MM.1S (cell line): ENCODE measurements at regions not wholly inside any gene's neighbourhood (a gene's known extent, or its start where the extent isn't known, plus 50 kb on each side); places are given as distances from the start of the nearest gene placed in this dataset.

Experiments used
- DNase-seq: peaks from one replicate; pipeline ENCODE4 v3.0.0-alpha.2; 2015
- H2AFZ ChIP-seq: fragments of 300-600 bp; sonication (generic); 2 replicates; pipeline ENCODE4 v1.6.0; 2016; ENCODE audit warnings: antibody characterized with exemption, low read length
- H3F3A ChIP-seq: fragments of 300-600 bp; sonication (generic); 2 replicates; pipeline ENCODE4 v1.6.1; 2016; ENCODE audit warnings: mild to moderate bottlenecking, antibody characterized with exemption, low read length, moderate library complexity, mixed read lengths; ENCODE audit not compliant: insufficient read depth
- H3K27ac ChIP-seq: fragments of 300-600 bp; sonication (generic); 2 replicates; pipeline ENCODE4 v1.5.1; 2016; ENCODE audit warnings: mild to moderate bottlenecking, low read length
- H3K27me3 ChIP-seq: fragments of 300-600 bp; sonication (generic); replicated peaks from 2 replicates; pipeline ENCODE4 v1.6.0; 2016; ENCODE audit warnings: low read length; ENCODE audit not compliant: insufficient read depth
- H3K36me3 ChIP-seq: fragments of 300-600 bp; sonication (generic); replicated peaks from 2 replicates; pipeline ENCODE4 v1.6.1; 2016; ENCODE audit warnings: mild to moderate bottlenecking, low read length, mixed read lengths; ENCODE audit not compliant: insufficient read depth
- H3K4me1 ChIP-seq: fragments of 300-600 bp; sonication (generic); 2 replicates; pipeline ENCODE4 v1.6.1; 2016; ENCODE audit warnings: low read length, mixed read lengths
- H3K4me2 ChIP-seq: fragments of 300-600 bp; sonication (generic); 2 replicates; pipeline ENCODE4 v1.6.0; 2016; ENCODE audit warnings: low read depth, low read length
- H3K4me3 ChIP-seq: fragments of 300-600 bp; sonication (generic); 2 replicates; pipeline ENCODE4 v1.5.1; 2016; ENCODE audit warnings: low read length, mixed read lengths
- H3K79me2 ChIP-seq: fragments of 300-600 bp; sonication (generic); 2 replicates; pipeline ENCODE4 v1.6.1; 2016; ENCODE audit warnings: mixed run types, low read length, mixed read lengths
- H3K9ac ChIP-seq: fragments of 300-600 bp; sonication (generic); 2 replicates; pipeline ENCODE4 v1.6.1; 2016; ENCODE audit warnings: low read length, mixed read lengths
- H3K9me2 ChIP-seq: fragments of 300-600 bp; sonication (generic); replicated peaks from 2 replicates; pipeline ENCODE4 v1.6.1; 2016; ENCODE audit warnings: mild to moderate bottlenecking, low read length, mixed read lengths; ENCODE audit not compliant: insufficient read depth
- H3K9me3 ChIP-seq: fragments of 300-600 bp; sonication (generic); replicated peaks from 2 replicates; pipeline ENCODE4 v1.6.1; 2016; ENCODE audit warnings: mild to moderate bottlenecking, low read length, mixed read lengths; ENCODE audit not compliant: insufficient read depth
- H4K20me1 ChIP-seq: fragments of 300-600 bp; sonication (generic); 2 replicates; pipeline ENCODE4 v1.6.1; 2016; ENCODE audit warnings: mild to moderate bottlenecking, low read length, moderate library complexity, mixed read lengths; ENCODE audit not compliant: insufficient read depth
- EZH2 ChIP-seq: fragments of 300-600 bp; sonication (generic); optimal IDR thresholded peaks from 2 replicates; pipeline ENCODE3; 2017; ENCODE audit warnings: low read depth, mild to moderate bottlenecking, antibody characterized with exemption, low read length, mixed read lengths
- EZH2phosphoT487 ChIP-seq: fragments of 300-600 bp; sonication (generic); IDR thresholded peaks from 2 replicates; pipeline ENCODE4 v1.6.1; 2018; ENCODE audit warnings: antibody characterized with exemption, low read length
- TF ChIP-seq, protein P1 (sequence below): fragments of 300-600 bp; sonication (generic); IDR thresholded peaks from 2 replicates; pipeline ENCODE4 v1.5.1; 2016; ENCODE audit warnings: antibody characterized with exemption, low read length, mixed read lengths

DNA sequence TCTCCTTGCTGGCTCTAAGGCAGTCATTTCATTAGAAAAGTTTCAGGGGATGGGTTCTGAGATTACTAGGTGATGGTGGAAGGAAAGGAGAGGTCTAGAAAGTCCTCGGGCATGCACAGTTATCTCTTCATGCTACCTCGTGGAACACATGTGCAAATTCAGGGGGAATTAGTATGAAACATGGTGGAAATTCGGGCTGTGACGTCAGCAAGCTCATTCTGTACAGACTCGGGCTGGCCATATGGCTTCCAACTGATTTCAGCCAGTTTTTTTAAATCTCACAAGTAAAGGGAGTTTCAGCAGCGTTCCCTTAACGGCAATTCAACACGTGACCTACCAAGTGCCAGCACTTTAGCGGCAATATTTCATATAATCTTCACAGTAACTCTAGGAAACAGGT lies 251.1 kb downstream of the TBL1XR1 start:
- Histone ChIP-seq H3K9ac (no peak overlapping the region), H3K36me3 (no peaks in the 10 kb centered on the region), H3K79me2 (no peaks in the 10 kb centered on the region), H4K20me1 (no peaks in the 10 kb centered on the region), H3K9me2 (no peaks in the 10 kb centered on the region), H3K9me3 (no peaks in the 10 kb centered on the region), H3K27me3 (no peaks in the 10 kb centered on the region), H3F3A (no peaks in the 10 kb centered on the region), H2AFZ (no peak overlapping the region), H3K4me3 (no peak overlapping the region), H3K4me1 (no peaks in the 10 kb centered on the region), H3K4me2 (no peak overlapping the region), H3K27ac (no peak overlapping the region)
- no peak for TF ChIP-seq EZH2phosphoT487
- TF ChIP-seq, protein P1, sequence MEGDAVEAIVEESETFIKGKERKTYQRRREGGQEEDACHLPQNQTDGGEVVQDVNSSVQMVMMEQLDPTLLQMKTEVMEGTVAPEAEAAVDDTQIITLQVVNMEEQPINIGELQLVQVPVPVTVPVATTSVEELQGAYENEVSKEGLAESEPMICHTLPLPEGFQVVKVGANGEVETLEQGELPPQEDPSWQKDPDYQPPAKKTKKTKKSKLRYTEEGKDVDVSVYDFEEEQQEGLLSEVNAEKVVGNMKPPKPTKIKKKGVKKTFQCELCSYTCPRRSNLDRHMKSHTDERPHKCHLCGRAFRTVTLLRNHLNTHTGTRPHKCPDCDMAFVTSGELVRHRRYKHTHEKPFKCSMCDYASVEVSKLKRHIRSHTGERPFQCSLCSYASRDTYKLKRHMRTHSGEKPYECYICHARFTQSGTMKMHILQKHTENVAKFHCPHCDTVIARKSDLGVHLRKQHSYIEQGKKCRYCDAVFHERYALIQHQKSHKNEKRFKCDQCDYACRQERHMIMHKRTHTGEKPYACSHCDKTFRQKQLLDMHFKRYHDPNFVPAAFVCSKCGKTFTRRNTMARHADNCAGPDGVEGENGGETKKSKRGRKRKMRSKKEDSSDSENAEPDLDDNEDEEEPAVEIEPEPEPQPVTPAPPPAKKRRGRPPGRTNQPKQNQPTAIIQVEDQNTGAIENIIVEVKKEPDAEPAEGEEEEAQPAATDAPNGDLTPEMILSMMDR = no peak
- TF ChIP-seq EZH2 = no peak
- DNase-seq = no peak

DNA sequence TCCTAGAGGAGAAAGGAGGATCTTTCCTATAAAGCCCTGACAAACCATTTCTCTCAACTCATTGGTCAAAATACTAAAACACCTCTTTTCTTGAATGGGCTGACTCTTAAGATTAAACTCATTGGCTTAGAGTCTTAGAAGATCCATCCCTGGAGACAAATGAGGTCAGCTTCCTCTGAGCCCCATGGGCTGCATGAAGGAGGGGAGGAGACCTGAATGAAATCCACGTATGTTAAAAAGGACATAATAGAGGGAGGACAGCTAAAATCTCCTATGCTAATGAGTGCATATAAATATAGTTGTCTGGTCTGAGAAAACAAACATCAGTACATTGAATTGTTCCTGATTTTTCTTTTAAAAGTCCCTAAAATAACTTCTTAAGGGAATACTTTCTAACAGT lies 255.0 kb downstream of the TBL1XR1 start:
- no peaks in the 10 kb centered on the region for H3K9me2 ChIP-seq
- no peak overlapping the region for H2AFZ ChIP-seq
- H3K4me2 ChIP-seq = no peak overlapping the region
- H3K9ac ChIP-seq = no peak overlapping the region
- no peak for DNase-seq
- H3K4me3 ChIP-seq = no peak overlapping the region
- TF ChIP-seq, protein P1 = no peak
- TF ChIP-seq EZH2 (no peak), EZH2phosphoT487 (no peak)
- H3K27me3 ChIP-seq = no peaks in the 10 kb centered on the region
- H4K20me1 ChIP-seq = no peaks in the 10 kb centered on the region
- H3K27ac ChIP-seq = no peak overlapping the region
- H3K79me2 ChIP-seq = no peaks in the 10 kb centered on the region
- H3K9me3 ChIP-seq = no peaks in the 10 kb centered on the region
- H3K36me3 ChIP-seq = no peaks in the 10 kb centered on the region
- no peaks in the 10 kb centered on the region for H3K4me1 ChIP-seq
- H3F3A ChIP-seq = no peaks in the 10 kb centered on the region

DNA sequence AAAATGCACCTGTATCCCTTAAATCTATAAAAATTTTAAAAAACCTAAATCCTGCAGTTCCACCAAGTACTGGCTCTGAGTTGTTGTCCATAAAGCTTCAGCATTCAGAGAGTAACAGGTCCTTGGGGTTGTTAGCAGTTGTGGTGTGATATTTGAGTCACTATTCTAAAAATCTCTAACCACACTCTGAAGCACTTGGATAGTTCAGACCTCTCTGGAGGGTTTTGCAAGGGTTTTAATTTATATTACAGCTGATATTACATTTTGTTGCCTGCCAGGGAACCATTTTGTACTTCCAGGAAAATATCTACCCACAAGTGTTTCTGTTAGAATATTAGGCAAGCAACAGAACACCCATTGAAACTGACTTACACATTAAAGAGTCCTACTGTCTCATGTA lies 255.6 kb downstream of the TBL1XR1 start:
- Histone ChIP-seq H3K9ac (no peak overlapping the region), H3K27me3 (no peaks in the 10 kb centered on the region), H3K9me2 (no peaks in the 10 kb centered on the region), H3K9me3 (no peaks in the 10 kb centered on the region), H4K20me1 (no peaks in the 10 kb centered on the region), H3K36me3 (no peaks in the 10 kb centered on the region), H2AFZ (no peak overlapping the region), H3K4me2 (no peak overlapping the region), H3K4me1 (no peaks in the 10 kb centered on the region), H3F3A (no peaks in the 10 kb centered on the region), H3K4me3 (no peak overlapping the region), H3K79me2 (no peaks in the 10 kb centered on the region), H3K27ac (no peak overlapping the region)
- no peak for DNase-seq
- TF ChIP-seq EZH2phosphoT487 (no peak), EZH2 (no peak)
- TF ChIP-seq, protein P1 = no peak
